ENCODE measurements at regions not wholly inside any gene's neighbourhood (a gene's known extent, or its start where the extent isn't known, plus 50 kb on each side); places are given as distances from the start of the nearest gene placed in this dataset.

DNA sequence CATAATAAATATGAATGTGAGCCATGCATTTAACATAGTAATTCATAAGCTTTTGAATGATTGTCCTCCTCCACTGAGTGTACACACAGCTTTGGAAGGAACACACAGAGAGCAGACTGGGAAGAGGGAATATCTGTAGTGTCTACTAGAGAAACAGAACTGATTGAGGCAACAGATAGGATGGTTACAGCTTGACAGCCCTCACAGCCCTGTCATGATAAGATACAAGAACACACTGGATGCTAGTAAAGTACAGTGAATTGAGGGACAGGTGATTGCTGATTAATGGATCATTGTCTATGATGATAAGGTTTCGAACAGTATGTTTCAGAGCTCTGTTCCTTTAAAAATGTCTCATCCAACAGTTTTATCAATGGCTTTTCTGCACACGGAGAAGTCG is 383.4 kb upstream of the GBE1 start:
- Histone ChIP-seq H4K20me1 (ENCODE audit: low read depth, low read length) (no peaks in the 10 kb centered on the region), H3F3A (ENCODE audit: insufficient read depth) (no peaks in the 10 kb centered on the region), H3K27ac (ENCODE audit: low read depth, low read length) (no peak overlapping the region), H3K36me3 (ENCODE audit: low read length) (no peaks in the 10 kb centered on the region), H3K79me2 (ENCODE audit: insufficient read depth, low read length) (no peaks in the 10 kb centered on the region), H3K9ac (ENCODE audit: low read length) (no peak overlapping the region), H3K4me2 (ENCODE audit: low read depth, low read length, poor library complexity, severe bottlenecking) (no peak overlapping the region), H3K9me2 (replicated peaks; ENCODE audit: insufficient read depth, low read length) (no peaks in the 10 kb centered on the region), H2AFZ (ENCODE audit: low read depth, low read length, severe bottlenecking) (no peak overlapping the region), H3K4me3 (ENCODE audit: insufficient read depth, low read length, poor library complexity, severe bottlenecking) (no peak overlapping the region), H3K9me3 (ENCODE audit: insufficient read depth, low read length) (no peaks in the 10 kb centered on the region), H3K27me3 (ENCODE audit: low read length) (no peaks in the 10 kb centered on the region)
- TF ChIP-seq EZH2phosphoT487 (conservative IDR thresholded peaks at IDR 0.05; ENCODE audit: low read length) = no peak
- TF ChIP-seq, protein P1, sequence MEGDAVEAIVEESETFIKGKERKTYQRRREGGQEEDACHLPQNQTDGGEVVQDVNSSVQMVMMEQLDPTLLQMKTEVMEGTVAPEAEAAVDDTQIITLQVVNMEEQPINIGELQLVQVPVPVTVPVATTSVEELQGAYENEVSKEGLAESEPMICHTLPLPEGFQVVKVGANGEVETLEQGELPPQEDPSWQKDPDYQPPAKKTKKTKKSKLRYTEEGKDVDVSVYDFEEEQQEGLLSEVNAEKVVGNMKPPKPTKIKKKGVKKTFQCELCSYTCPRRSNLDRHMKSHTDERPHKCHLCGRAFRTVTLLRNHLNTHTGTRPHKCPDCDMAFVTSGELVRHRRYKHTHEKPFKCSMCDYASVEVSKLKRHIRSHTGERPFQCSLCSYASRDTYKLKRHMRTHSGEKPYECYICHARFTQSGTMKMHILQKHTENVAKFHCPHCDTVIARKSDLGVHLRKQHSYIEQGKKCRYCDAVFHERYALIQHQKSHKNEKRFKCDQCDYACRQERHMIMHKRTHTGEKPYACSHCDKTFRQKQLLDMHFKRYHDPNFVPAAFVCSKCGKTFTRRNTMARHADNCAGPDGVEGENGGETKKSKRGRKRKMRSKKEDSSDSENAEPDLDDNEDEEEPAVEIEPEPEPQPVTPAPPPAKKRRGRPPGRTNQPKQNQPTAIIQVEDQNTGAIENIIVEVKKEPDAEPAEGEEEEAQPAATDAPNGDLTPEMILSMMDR (IDR thresholded peaks at IDR 0.05; ENCODE audit: insufficient read depth, low read length, poor library complexity, severe bottlenecking) = no peak

DNA sequence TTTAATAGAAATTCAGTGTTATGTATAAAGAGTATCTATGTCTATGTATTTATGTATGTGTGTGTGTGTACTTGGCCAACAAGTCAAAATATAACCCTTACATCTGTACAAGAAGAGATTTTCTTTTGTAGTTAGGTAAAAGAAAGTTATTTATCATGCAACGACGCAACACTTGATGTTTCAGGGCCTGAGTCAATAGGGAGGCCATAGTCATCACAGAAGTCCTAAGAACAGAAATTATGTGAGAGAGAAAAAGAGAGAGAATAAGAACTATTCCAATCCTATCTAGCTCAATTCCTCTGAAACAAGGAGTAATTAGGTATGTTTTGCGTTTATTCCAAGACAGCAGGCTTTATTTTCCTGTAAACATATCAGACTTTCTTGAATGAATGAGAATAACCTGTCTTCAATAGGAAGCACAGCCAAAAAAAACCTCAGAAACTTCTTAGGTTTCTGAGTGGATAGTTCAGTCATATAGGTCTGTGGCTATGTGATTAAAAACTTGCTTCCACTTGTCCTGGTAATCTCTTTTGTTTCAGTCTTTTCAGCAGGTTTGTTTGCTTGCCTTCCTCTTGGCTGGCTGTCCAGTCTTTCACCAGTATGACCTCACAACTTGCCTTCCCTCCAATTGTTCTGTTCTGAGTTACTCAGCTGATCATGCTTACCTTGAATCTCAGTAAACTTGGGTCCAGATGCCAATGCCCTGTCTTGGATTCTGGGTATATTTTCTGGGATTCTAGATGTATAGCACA is 382.4 kb upstream of the GBE1 start:
- Histone ChIP-seq H3K4me3 (ENCODE audit: insufficient read depth, low read length, poor library complexity, severe bottlenecking) (no peak overlapping the region), H3K9me2 (replicated peaks; ENCODE audit: insufficient read depth, low read length) (no peaks in the 10 kb centered on the region), H3K9me3 (ENCODE audit: insufficient read depth, low read length) (no peaks in the 10 kb centered on the region), H4K20me1 (ENCODE audit: low read depth, low read length) (no peaks in the 10 kb centered on the region), H3K4me2 (ENCODE audit: low read depth, low read length, poor library complexity, severe bottlenecking) (no peak overlapping the region), H3K36me3 (ENCODE audit: low read length) (no peaks in the 10 kb centered on the region), H3K9ac (ENCODE audit: low read length) (no peak overlapping the region), H3K27me3 (ENCODE audit: low read length) (no peaks in the 10 kb centered on the region), H3K79me2 (ENCODE audit: insufficient read depth, low read length) (no peaks in the 10 kb centered on the region), H3K27ac (ENCODE audit: low read depth, low read length) (no peak overlapping the region), H2AFZ (ENCODE audit: low read depth, low read length, severe bottlenecking) (no peak overlapping the region), H3F3A (ENCODE audit: insufficient read depth) (no peaks in the 10 kb centered on the region)
- TF ChIP-seq, protein P1 (IDR thresholded peaks at IDR 0.05; ENCODE audit: insufficient read depth, low read length, poor library complexity, severe bottlenecking) = no peak
- no peak for TF ChIP-seq EZH2phosphoT487 (conservative IDR thresholded peaks at IDR 0.05; ENCODE audit: low read length)

DNA sequence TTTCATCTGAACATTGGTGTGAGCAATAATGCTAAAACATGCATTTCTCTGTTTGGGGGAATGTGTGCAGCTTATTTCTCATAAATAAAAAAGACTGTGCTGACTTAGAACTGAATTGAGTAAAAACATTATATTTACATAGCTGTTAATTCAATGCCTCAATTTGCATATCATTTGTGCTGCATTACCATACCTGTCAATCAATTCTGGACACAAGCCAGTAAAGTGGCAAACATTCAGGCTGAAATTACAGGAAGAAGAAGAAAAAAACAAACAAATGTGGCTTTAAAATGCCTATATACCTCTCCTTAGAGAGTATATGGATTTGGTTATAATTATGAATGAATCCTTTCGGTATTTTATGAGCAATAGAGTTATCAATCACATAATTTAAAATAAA is 380.1 kb upstream of the GBE1 start:
- H3K4me2 ChIP-seq (ENCODE audit: low read depth, low read length, poor library complexity, severe bottlenecking) = no peak overlapping the region

More for the DNA sequence above, 380.1 kb upstream of the GBE1 start:
- H3F3A ChIP-seq (ENCODE audit: insufficient read depth) = no peaks in the 10 kb centered on the region
- H3K9ac ChIP-seq (ENCODE audit: low read length) = no peak overlapping the region
- H3K36me3 ChIP-seq (ENCODE audit: low read length) = no peaks in the 10 kb centered on the region
- H3K27ac ChIP-seq (ENCODE audit: low read depth, low read length) = no peak overlapping the region
- H2AFZ ChIP-seq (ENCODE audit: low read depth, low read length, severe bottlenecking) = no peak overlapping the region
- TF ChIP-seq, protein P1 (IDR thresholded peaks at IDR 0.05; ENCODE audit: insufficient read depth, low read length, poor library complexity, severe bottlenecking) = no peak
- no peak for TF ChIP-seq EZH2phosphoT487 (conservative IDR thresholded peaks at IDR 0.05; ENCODE audit: low read length)
- no peaks in the 10 kb centered on the region for H3K79me2 ChIP-seq (ENCODE audit: insufficient read depth, low read length)
- no peaks in the 10 kb centered on the region for H3K9me2 ChIP-seq (replicated peaks; ENCODE audit: insufficient read depth, low read length)
- H4K20me1 ChIP-seq (ENCODE audit: low read depth, low read length) = no peaks in the 10 kb centered on the region
- no peaks in the 10 kb centered on the region for H3K9me3 ChIP-seq (ENCODE audit: insufficient read depth, low read length)
- H3K4me3 ChIP-seq (ENCODE audit: insufficient read depth, low read length, poor library complexity, severe bottlenecking) = no peak overlapping the region
- no peaks in the 10 kb centered on the region for H3K27me3 ChIP-seq (ENCODE audit: low read length)

Measured in SU-DHL-6 (cell line).